ENCODE measurements at regions not wholly inside any gene's neighbourhood (a gene's known extent, or its start where the extent isn't known, plus 50 kb on each side); places are given as distances from the start of the nearest gene placed in this dataset.
"Not testable (repeated sequence)": the region's sequence is repeated elsewhere in the genome, so short reads cannot be mapped to it uniquely, and the experiment has no call there.

DNA sequence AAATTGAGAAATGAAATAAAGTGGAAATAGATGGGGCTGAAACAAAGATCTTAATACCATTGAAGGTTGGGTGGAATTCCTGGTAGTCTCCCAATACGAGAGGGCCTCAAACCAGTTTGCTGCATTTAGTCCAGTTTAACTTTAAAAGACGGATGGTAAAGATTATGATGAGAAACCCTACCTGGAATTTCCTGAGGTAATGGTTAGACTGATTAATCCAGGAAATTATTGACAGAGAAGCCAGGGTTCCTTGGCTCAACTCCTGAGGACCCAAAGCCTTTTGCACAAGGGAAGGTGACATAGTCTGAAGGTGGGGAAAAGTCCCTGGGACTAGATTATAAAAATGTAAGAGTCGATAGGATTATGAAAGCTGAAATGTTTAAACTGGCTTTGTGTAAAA lies 133.2 kb upstream of the SLITRK5 start:
- DNase-seq (ENCODE audit: low read depth) = no peak

GRCh38 chr13:87538366-87539052 lies 132.7 kb upstream of the SLITRK5 start:
- DNase-seq (ENCODE audit: low read depth) = no peak

DNA sequence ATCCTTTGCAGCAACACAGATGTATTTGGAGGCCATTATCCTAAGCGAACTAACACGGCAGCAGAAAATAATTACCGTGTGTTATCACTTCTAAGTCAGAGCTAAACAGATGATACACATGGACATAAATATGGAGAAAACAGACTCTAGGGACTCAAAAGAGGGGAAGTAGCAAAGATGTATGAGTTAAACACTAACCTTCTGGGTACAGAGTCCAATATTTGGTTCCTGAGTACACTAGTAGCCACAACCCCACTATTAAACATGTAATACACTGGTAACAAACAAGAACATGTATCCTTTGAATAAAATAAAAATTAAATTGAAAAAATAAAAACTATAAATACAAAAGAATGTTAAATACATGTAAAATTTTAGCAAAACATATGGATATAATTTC lies 118.0 kb upstream of the SLITRK5 start:
- no peak for DNase-seq (ENCODE audit: low read depth)

DNA sequence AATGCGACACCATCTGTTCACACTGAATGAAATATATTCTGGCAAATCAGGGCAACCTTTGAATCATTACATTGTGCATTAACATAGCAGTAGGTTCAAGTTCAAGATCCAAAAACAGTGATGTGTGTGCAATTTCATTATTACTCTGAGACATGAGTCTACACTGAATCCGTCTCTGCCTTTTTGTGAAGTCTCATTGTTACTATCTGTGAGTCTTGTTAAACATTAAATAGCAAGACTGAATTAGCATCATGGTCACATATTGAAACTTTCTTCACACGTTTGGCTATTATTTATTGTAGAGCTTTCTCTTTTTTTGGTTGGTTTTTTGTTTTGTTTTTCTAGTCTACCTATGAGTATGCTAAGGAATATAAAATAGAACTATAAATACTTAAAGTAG lies 117.1 kb upstream of the SLITRK5 start:
- DNase-seq (ENCODE audit: low read depth) = no peak

DNA sequence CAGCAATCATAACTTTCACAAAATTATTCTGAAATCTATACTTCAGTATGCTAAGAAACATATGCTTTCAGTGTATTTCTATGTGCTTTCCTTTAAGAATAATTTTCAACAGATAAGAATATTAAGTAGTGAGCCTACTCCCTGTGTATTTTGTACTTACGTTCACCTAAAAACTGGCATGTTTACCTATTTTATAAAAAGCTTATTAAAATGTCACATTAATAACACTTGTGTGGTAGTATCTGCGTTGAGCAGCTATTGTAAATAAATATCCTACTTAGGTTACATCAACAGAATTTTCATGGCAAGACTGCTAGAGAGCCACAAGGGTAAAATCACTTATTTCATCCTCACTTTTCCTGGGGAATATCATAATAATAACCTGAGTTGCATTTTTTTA lies 113.4 kb upstream of the SLITRK5 start:
- DNase-seq (ENCODE audit: low read depth) = no peak

- not testable (repeated sequence) for DNase-seq (ENCODE audit: low read depth)
Measured at GRCh38 chr13:87561580-87561979, 109.6 kb upstream of the SLITRK5 start.

DNA sequence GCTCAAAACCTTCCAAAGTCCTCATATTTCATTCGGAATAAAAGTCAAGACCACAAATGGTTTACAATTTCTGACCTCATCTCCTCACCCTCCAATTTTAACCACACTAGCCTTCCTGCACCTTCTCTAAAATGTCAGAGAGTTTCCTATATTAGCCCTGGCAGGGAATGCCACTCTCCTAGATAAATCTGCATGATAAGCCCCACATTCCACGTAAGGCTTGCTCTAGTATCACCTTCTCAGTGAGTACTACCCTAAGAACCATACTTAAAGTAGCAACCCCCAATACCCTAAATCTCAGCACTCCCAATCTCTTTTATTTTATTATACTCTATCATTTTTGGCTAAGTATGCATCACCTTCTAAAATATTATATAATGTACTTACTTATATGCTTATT lies 100.5 kb upstream of the SLITRK5 start:
- DNase-seq (ENCODE audit: low read depth) = no peak

GRCh38 chr13:87582399-87582798 lies 88.8 kb upstream of the SLITRK5 start:
- DNase-seq (ENCODE audit: low read depth) = no peak

GRCh38 chr13:87590518-87590917 lies 80.7 kb upstream of the SLITRK5 start:
- DNase-seq (ENCODE audit: low read depth) = no peak

DNA sequence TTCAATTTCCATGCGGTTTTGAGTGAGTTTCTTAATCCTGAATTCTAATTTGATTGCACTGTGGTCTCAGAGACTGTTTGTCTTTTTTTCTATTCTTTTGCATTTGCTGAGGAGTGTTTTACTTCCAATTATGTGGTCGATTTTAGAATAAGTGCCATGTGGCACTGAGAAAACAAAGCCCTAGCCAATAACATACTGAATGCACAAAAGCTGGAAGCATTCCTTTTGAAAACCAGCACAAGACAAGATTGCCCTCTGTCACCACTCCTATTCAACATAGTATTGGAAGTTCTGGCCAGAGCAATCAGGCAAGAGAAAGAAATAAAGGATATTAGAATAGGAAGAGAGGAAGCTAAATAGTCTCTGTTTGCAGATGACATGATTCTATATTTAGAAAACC lies 66.7 kb upstream of the SLITRK5 start:
- not testable (repeated sequence) for DNase-seq (ENCODE audit: low read depth)

DNA sequence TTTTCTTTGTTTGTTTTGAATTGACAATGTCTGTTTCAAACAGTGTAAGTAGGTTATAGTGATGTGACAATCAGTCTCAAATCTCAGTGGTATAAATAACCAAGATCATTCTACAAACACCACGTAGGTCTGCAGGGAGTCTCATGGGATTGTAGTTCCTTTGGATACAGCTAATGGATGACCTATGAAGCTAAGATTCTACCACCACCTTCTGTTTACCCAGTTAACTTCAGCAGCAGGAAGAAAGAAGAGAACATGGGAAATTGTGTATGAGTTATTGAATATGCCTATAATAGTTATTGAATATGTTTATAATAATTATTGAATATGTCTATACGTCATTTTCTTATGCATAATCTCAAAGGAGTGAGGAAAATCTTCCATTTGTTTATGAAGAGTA lies 63.9 kb upstream of the SLITRK5 start:
- no peak for DNase-seq (ENCODE audit: low read depth)

DNA sequence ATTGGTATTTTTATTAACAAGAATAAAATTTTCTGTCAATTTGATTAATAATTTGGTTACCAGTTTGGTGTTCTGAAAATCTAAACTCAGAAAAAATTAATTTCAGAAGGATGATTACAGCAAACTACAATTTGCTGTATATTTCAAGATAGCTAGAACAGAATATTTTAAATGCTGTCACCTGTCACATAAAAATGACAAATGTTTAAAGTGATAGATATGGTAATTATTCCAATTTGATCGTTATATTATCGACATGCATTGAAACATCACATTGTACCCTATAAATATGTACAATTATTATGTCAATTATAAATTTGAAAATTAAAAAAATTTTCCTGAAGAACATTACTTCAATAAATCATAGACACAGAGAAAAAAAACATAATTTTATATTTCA lies 56.9 kb upstream of the SLITRK5 start:
- DNase-seq (ENCODE audit: low read depth) = no peak
